ENCODE measurements at regions not wholly inside any gene's neighbourhood (a gene's known extent, or its start where the extent isn't known, plus 50 kb on each side); places are given as distances from the start of the nearest gene placed in this dataset.

DNA sequence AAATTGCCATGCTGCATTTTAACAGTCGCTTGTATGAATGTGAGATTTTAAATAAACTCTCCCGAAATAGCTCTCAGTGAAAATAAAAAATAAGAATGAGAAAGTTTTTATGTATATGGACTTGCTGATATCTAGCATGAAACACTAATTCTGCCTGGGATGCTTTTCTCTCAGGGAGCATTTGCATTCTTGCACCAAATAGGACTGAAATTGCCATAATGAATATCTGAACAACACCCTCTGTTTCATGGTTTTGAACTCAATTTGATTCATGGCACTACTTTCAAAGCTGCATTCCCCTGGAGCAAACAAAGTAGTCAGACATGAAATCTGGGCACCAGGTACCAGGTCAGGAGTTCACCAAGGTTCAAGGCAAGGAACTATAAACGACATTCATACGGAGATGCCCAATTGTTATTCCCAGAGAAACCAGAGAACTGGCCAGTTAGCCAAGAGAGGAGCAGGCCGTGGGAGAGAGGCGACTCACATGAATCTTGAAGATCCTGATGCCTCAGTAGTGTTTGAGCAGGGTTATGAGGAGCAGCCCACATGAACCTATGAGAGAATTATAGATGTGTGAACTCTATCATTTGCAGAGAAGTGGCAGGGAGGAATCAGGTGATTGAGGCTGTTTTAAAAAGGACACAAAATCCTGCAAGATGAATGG, 270.6 kb upstream of the ZC3H12C start:
- TF ChIP-seq SPI1 (IDR thresholded peaks at IDR 0.05; ENCODE audit: low read depth, low read length) (no peak), POLR2A (IDR thresholded peaks at IDR 0.05; ENCODE audit: low read depth, low read length) (no peak), TAF1 (IDR thresholded peaks at IDR 0.05; ENCODE audit: low read depth, low read length) (no peak)
